H7 (cell line): ENCODE measurements at regions not wholly inside any gene's neighbourhood (a gene's known extent, or its start where the extent isn't known, plus 50 kb on each side); places are given as distances from the start of the nearest gene placed in this dataset.
"Not testable (repeated sequence)": the region's sequence is repeated elsewhere in the genome, so short reads cannot be mapped to it uniquely, and the experiment has no call there.

Source experiments
- DNase-seq: peaks from one replicate; pipeline ENCODE4 v3.0.0; 2012
- H3K27me3 ChIP-seq: 2 replicates; pipeline ENCODE4 v1.6.0; 2011; ENCODE audit warnings: mild to moderate bottlenecking, low read length; ENCODE audit not compliant: control insufficient read depth, insufficient read depth
- H3K36me3 ChIP-seq: replicated peaks from 2 replicates; pipeline ENCODE4 v1.5.1; 2011; ENCODE audit warnings: low read length; ENCODE audit not compliant: control insufficient read depth, insufficient read depth
- H3K4me3 ChIP-seq: 2 replicates; pipeline ENCODE4 v1.5.1; 2011; ENCODE audit warnings: low read depth, mild to moderate bottlenecking, control low read depth, low read length, moderate library complexity; ENCODE audit not compliant: insufficient read depth

DNA sequence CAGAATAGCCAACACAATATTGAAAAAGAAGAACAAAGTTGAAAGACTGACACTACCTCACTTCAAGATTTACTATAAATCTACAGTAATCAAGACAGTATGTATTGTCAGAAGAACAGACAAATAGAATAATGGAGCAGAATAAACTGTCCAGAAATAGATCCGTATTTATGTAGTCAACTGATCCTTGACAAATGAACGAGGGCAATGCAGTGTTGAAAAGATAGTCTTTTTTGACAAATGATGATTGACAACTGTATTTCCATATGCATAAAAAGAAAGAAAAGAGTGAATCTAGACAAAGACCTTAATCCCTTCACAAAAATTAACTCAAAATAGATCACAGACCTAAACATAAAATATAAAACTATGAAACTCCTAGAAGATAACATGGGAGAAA, 767.1 kb downstream of the KCNA4 start:
- no peaks in the 10 kb centered on the region for H3K36me3 ChIP-seq
- no peak overlapping the region for H3K4me3 ChIP-seq
- no peaks in the 10 kb centered on the region for H3K27me3 ChIP-seq
- DNase-seq, result no peak

GRCh38 chr11:29244355-29244754, 772.5 kb downstream of the KCNA4 start:
- H3K4me3 ChIP-seq, result no peak overlapping the region
- H3K27me3 ChIP-seq, result no peaks in the 10 kb centered on the region
- DNase-seq, result no peak
- no peaks in the 10 kb centered on the region for H3K36me3 ChIP-seq

DNA sequence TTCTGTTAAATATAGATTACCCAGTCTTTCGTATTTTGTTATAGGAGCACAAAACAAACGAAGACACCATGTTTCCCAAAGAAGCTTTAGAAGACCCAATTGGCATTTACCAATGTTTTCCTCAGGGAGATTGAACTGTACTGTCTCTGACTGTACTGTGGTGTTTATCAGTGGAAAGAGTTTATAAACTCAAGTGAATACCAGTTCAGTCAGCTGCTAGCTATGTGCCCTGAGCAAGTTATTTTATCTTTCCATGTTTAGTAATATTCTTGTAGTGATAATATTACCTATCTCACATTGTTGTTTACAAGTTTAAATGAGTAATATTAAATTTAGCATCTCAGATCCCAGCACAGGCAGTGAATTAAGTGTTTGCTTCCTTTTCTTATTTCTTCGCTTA, 773.2 kb downstream of the KCNA4 start:
- Histone ChIP-seq H3K27me3 (no peaks in the 10 kb centered on the region), H3K36me3 (no peaks in the 10 kb centered on the region), H3K4me3 (no peak overlapping the region)
- no peak for DNase-seq

- Histone ChIP-seq H3K27me3 (no peaks in the 10 kb centered on the region), H3K36me3 (no peaks in the 10 kb centered on the region), H3K4me3 (no peak overlapping the region)
- DNase-seq, result no peak
These were observed 784.8 kb downstream of the KCNA4 start for GRCh38 chr11:29231991-29232390.

GRCh38 chr11:29231586-29231985, 785.2 kb downstream of the KCNA4 start:
- no peak overlapping the region for H3K4me3 ChIP-seq
- no peaks in the 10 kb centered on the region for H3K27me3 ChIP-seq
- DNase-seq, result no peak
- H3K36me3 ChIP-seq, result no peaks in the 10 kb centered on the region

DNA sequence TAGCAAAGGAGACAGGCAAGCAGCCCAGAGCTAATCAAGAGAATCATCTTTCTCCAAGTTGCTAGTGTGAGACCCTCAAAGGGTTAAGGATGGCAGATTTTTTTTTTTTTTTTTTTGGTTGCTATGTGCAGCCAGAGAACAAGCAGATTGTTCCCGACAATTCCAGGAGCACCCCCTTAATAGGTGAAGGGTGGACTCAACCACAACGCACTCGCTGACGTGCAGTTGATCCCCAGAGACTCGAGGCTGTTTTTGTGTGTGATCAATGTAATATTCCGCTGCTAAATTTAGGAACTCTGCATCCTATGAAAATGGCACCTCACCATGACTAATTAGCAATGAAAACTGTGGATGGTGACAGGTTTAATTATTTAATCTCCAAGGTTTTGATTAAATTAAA, 789.0 kb downstream of the KCNA4 start:
- Histone ChIP-seq H3K27me3 (no peaks in the 10 kb centered on the region), H3K36me3 (no peaks in the 10 kb centered on the region), H3K4me3 (no peak overlapping the region)
- DNase-seq, result no peak

GRCh38 chr11:29224739-29225384, 792.0 kb downstream of the KCNA4 start:
- DNase-seq, result no peak
- Histone ChIP-seq H3K4me3 (no peak overlapping the region), H3K36me3 (no peaks in the 10 kb centered on the region), H3K27me3 (no peaks in the 10 kb centered on the region)

GRCh38 chr11:29219531-29219930, 797.3 kb downstream of the KCNA4 start:
- not testable (repeated sequence) for H3K27me3 ChIP-seq

GRCh38 chr11:29217901-29218300, 798.9 kb downstream of the KCNA4 start:
- no peaks in the 10 kb centered on the region for H3K27me3 ChIP-seq
- no peak for DNase-seq
- H3K4me3 ChIP-seq, result no peak overlapping the region
- no peaks in the 10 kb centered on the region for H3K36me3 ChIP-seq

More at GRCh38 chr11:29219531-29219930, 797.3 kb downstream of the KCNA4 start:
- not testable (repeated sequence) for H3K36me3 ChIP-seq, DNase-seq, H3K4me3 ChIP-seq

- H3K27me3 ChIP-seq, result no peaks in the 10 kb centered on the region
- H3K4me3 ChIP-seq, result no peak overlapping the region
- no peaks in the 10 kb centered on the region for H3K36me3 ChIP-seq
- no peak for DNase-seq
These were observed 802.0 kb downstream of the KCNA4 start for GRCh38 chr11:29214833-29215232.

- Histone ChIP-seq H3K27me3 (no peaks in the 10 kb centered on the region), H3K36me3 (no peaks in the 10 kb centered on the region), H3K4me3 (no peak overlapping the region)
- no peak for DNase-seq
These were observed 805.6 kb downstream of the KCNA4 start for GRCh38 chr11:29211202-29211601.

- H3K4me3 ChIP-seq, result no peak overlapping the region
- no peaks in the 10 kb centered on the region for H3K36me3 ChIP-seq
- no peaks in the 10 kb centered on the region for H3K27me3 ChIP-seq
- DNase-seq, result no peak
These were observed 806.4 kb downstream of the KCNA4 start for GRCh38 chr11:29210426-29210825.

- Histone ChIP-seq H3K4me3 (no peak overlapping the region), H3K36me3 (no peaks in the 10 kb centered on the region), H3K27me3 (no peaks in the 10 kb centered on the region)
- no peak for DNase-seq
These were observed 808.7 kb downstream of the KCNA4 start for GRCh38 chr11:29208117-29208516.

DNA sequence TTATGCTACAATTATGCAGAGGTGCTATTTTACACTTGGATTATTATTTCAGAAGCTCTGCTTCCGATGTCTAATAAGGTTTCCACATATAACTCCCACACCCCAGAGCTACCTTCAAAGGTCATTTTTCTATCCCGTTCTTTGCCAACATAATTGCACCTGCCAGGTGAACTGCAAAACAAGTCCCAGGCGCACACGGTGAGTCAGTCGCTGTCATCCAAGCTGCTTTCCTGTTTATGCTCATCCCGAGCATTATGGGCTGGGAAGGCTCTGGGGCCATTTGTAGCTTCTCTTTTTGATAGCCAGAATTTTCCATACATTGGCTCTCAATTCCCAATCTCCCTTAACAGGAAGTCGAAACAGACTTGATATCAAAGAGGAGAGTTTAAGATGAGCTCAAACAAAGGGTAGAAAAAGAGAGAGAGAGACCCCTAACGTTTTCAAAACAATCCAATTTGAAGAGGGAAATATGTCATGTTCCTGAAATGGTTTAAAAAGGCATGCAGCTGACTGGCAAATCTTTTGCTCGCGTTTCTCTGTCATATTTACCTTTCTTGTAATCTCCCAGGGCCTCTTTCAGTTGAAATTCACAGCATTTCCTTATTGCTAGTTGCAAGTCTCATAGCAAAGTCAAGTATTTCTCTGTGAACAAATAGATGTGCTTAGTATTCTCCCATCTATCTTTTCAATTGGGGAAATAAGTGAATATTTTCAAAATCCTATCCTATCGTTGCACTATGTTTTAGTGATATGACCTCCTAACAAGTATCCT, 815.9 kb downstream of the KCNA4 start:
- Histone ChIP-seq H3K36me3 (no peaks in the 10 kb centered on the region), H3K4me3 (no peak overlapping the region), H3K27me3 (no peaks in the 10 kb centered on the region)
- no peak for DNase-seq

- H3K4me3 ChIP-seq, result no peak overlapping the region
- DNase-seq, result no peak
- H3K36me3 ChIP-seq, result no peaks in the 10 kb centered on the region
- H3K27me3 ChIP-seq, result no peaks in the 10 kb centered on the region
These were observed 826.5 kb downstream of the KCNA4 start for GRCh38 chr11:29190313-29190712.
